ENCODE measurements at regions not wholly inside any gene's neighbourhood (a gene's known extent, or its start where the extent isn't known, plus 50 kb on each side); places are given as distances from the start of the nearest gene placed in this dataset.

DNA sequence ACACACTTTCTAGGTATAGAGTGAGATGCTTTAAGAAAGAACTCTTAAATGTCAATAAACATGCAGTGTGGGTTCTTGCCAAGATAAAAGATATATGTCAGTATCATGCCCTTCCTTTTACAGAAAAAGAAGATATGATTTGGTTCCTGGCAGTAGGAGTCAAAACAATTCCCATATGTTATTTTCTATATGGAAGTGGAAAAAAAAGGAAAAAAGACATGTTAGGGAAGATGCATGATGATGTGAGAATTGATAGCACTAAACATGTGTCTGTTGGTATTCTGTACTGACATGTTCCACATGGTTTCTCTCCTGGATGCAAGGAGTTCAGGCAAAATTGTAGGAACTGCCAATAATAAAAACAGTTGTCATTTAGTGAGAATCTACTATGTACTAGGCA is 318.8 kb upstream of the DACH1 start:
- Histone ChIP-seq H3K4me3 (ENCODE audit: low read length) (no peak overlapping the region), H3K4me1 (ENCODE audit: insufficient read depth, low read length) (no peaks in the 10 kb centered on the region), H3K27ac (ENCODE audit: low read length) (no peak overlapping the region), H3K9ac (ENCODE audit: low read depth, low read length) (no peak overlapping the region), H3K36me3 (ENCODE audit: insufficient read depth, low read depth, low read length) (no peaks in the 10 kb centered on the region), H3K9me3 (ENCODE audit: insufficient read depth, low read depth, low read length) (no peaks in the 10 kb centered on the region), H3K27me3 (ENCODE audit: insufficient read depth, low read length) (no peaks in the 10 kb centered on the region)

DNA sequence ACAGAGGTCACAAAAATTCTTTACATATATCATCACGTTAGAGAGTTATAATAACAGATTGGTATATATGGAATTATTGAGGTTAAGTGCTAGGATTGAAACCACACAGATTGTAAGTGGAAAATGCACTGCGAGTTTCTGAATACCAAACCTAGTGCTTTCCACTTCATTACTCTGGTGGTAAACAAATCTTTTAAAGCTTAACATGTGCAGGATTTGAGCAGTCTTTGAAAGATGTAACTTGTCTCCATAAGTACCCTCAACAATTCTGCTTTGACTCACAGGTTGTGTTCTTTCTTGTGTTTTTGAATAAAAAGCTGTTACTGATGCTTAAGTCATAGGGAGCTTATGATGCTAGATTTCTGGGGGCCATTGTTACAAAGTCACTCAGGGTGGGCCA is 314.7 kb upstream of the DACH1 start:
- no peak overlapping the region for H3K27ac ChIP-seq (ENCODE audit: low read length)
- H3K27me3 ChIP-seq (ENCODE audit: insufficient read depth, low read length) = no peaks in the 10 kb centered on the region
- H3K9me3 ChIP-seq (ENCODE audit: insufficient read depth, low read depth, low read length) = no peaks in the 10 kb centered on the region
- no peak overlapping the region for H3K9ac ChIP-seq (ENCODE audit: low read depth, low read length)
- H3K36me3 ChIP-seq (ENCODE audit: insufficient read depth, low read depth, low read length) = no peaks in the 10 kb centered on the region
- H3K4me3 ChIP-seq (ENCODE audit: low read length) = no peak overlapping the region
- no peaks in the 10 kb centered on the region for H3K4me1 ChIP-seq (ENCODE audit: insufficient read depth, low read length)

DNA sequence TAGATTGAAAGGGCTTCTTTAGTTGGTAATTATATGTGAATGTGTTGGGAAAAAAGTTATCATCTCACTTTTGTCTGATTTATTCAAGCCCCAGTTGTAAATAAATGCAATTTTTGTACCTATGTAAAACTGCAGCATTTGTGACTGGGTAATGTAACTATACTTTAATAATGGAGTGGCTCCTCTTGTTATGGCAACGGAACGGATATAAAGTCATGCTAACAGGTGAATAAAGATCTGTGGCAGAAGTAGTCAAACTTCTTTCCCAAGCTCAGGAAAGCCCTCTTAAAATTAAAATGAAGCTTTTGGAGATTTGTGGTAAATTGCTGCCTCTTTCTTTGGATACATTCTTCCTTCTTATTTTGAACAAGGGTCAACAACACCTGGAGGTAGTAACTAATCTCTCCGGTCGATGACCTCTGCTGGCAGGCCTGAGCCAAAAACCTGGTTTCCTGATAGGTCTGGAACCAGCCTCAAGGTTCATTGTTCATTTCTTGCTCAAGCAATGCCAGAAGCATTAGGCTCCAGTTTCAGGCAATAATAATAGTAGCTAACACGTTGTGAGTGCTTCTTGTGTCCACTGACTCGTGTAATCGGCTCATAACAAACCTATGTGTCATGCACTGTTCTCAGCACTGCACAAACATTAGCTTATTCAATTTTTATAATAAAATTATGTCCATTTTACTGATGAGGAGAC is 313.4 kb upstream of the DACH1 start:
- no peak overlapping the region for H3K9ac ChIP-seq (ENCODE audit: low read depth, low read length)
- no peaks in the 10 kb centered on the region for H3K4me1 ChIP-seq (ENCODE audit: insufficient read depth, low read length)
- no peak overlapping the region for H3K4me3 ChIP-seq (ENCODE audit: low read length)
- H3K36me3 ChIP-seq (ENCODE audit: insufficient read depth, low read depth, low read length) = no peaks in the 10 kb centered on the region
- no peaks in the 10 kb centered on the region for H3K27me3 ChIP-seq (ENCODE audit: insufficient read depth, low read length)
- H3K9me3 ChIP-seq (ENCODE audit: insufficient read depth, low read depth, low read length) = no peaks in the 10 kb centered on the region
- no peak overlapping the region for H3K27ac ChIP-seq (ENCODE audit: low read length)

DNA sequence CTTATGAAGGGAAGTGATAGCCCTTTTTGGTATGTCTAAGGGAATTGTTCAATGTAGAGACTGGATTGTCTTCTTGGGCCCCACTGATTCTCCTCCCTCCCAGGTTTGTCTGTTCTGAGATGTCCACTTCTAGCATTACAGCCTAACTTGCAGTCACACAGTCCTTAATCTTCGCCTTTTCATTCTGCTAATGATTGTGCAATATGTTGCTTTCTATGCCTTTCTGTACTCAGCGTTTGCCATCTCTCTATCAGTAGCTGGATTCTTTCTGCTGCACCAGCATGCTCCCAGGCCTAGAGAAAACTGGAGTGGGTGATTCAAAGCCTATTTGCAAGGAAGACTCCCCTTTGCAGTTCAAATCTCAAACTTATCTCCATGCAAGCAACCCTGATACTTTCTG is 307.5 kb upstream of the DACH1 start:
- H3K36me3 ChIP-seq (ENCODE audit: insufficient read depth, low read depth, low read length) = no peaks in the 10 kb centered on the region
- no peaks in the 10 kb centered on the region for H3K9me3 ChIP-seq (ENCODE audit: insufficient read depth, low read depth, low read length)
- no peak overlapping the region for H3K9ac ChIP-seq (ENCODE audit: low read depth, low read length)
- no peaks in the 10 kb centered on the region for H3K4me1 ChIP-seq (ENCODE audit: insufficient read depth, low read length)
- H3K4me3 ChIP-seq (ENCODE audit: low read length) = no peak overlapping the region
- no peak overlapping the region for H3K27ac ChIP-seq (ENCODE audit: low read length)
- no peaks in the 10 kb centered on the region for H3K27me3 ChIP-seq (ENCODE audit: insufficient read depth, low read length)

DNA sequence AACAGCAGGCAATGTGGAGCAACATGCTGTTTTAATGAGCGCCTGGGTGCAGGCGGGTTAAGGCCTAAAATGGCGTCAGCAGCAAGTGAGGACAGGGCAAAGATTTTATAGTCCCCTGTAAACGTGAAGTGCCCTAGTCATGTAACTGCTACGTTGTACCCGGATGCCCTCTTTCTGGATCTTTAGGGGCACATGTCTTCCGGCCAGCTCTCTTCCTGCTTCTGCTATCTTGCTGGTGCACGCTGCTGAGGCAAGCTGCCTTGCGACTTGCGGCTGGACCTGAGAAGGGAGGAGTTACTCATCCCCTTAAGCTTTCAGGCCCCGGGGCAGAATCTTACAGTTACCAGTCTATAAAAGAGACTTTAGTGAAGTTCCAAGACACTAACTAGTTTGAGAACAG is 303.6 kb upstream of the DACH1 start:
- Histone ChIP-seq H3K27me3 (ENCODE audit: insufficient read depth, low read length) (no peaks in the 10 kb centered on the region), H3K36me3 (ENCODE audit: insufficient read depth, low read depth, low read length) (no peaks in the 10 kb centered on the region), H3K9ac (ENCODE audit: low read depth, low read length) (no peak overlapping the region), H3K4me1 (ENCODE audit: insufficient read depth, low read length) (no peaks in the 10 kb centered on the region), H3K4me3 (ENCODE audit: low read length) (no peak overlapping the region), H3K9me3 (ENCODE audit: insufficient read depth, low read depth, low read length) (no peaks in the 10 kb centered on the region), H3K27ac (ENCODE audit: low read length) (no peak overlapping the region)

DNA sequence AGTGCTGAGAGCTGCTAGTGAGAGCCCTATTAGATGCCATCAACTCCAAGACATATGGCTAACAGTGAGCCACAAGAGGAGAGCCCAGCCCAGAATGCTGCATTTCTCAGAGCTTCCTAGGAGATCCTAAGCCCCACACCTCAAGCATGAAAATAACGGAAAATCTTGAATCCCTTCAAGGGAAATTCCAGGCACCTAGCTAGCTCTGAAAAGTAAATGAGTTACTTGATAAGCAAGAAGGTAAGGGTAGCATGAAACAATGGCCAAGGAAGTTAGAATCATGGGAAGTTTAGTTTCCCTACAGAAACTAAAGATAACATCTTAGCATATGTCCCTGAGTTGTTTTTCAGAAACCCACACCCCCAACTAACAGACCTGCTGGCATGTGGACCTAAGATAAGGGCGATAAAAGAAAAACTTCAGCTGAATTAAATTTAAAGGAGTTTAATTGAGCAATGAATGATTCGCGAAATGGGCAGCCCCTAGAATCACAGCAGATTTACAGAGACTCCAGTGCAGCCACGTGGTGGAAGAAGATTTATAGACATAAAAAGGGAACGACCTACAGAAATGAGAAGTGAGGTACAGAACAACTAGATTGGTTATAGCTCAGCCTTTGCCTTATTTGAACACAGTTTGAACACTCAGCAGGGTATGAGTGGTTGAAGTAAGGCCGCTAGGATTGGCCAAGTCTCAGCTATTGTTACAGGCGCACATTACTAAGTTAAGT is 301.3 kb upstream of the DACH1 start:
- H3K27me3 ChIP-seq (ENCODE audit: insufficient read depth, low read length) = no peaks in the 10 kb centered on the region
- H3K9ac ChIP-seq (ENCODE audit: low read depth, low read length) = no peak overlapping the region
- H3K4me1 ChIP-seq (ENCODE audit: insufficient read depth, low read length) = no peaks in the 10 kb centered on the region
- H3K4me3 ChIP-seq (ENCODE audit: low read length) = no peak overlapping the region
- no peaks in the 10 kb centered on the region for H3K36me3 ChIP-seq (ENCODE audit: insufficient read depth, low read depth, low read length)
- no peak overlapping the region for H3K27ac ChIP-seq (ENCODE audit: low read length)
- H3K9me3 ChIP-seq (ENCODE audit: insufficient read depth, low read depth, low read length) = no peaks in the 10 kb centered on the region

DNA sequence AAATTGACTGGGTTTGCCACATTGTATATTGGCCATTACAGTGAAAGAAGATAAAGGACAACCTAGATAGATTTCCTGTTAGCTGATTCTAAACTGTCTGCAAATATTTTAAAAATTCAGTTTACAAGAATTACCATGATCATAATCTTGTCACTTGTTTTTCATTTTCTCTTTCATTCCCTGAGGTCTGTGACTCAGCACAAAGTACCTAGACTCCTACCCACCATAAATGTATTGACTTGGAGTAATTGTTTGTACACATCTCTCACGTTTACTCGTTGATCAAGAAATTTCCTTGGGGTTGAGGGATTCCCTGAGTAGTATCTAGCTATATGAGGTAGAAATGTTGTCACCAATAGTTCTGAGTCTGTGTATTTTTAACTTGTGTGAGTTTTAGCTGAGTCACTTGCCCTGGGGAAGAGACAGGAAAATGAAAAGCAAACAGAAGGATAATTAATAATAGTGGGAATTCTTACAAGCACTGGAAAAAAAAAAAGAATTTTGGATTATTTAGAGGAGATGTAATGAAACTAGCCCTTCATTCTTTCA is 299.2 kb upstream of the DACH1 start:
- no peak overlapping the region for H3K27ac ChIP-seq (ENCODE audit: low read length)
- H3K9me3 ChIP-seq (ENCODE audit: insufficient read depth, low read depth, low read length) = no peaks in the 10 kb centered on the region
- H3K27me3 ChIP-seq (ENCODE audit: insufficient read depth, low read length) = no peaks in the 10 kb centered on the region
- no peaks in the 10 kb centered on the region for H3K36me3 ChIP-seq (ENCODE audit: insufficient read depth, low read depth, low read length)
- no peak overlapping the region for H3K4me3 ChIP-seq (ENCODE audit: low read length)
- no peaks in the 10 kb centered on the region for H3K4me1 ChIP-seq (ENCODE audit: insufficient read depth, low read length)
- H3K9ac ChIP-seq (ENCODE audit: low read depth, low read length) = no peak overlapping the region

DNA sequence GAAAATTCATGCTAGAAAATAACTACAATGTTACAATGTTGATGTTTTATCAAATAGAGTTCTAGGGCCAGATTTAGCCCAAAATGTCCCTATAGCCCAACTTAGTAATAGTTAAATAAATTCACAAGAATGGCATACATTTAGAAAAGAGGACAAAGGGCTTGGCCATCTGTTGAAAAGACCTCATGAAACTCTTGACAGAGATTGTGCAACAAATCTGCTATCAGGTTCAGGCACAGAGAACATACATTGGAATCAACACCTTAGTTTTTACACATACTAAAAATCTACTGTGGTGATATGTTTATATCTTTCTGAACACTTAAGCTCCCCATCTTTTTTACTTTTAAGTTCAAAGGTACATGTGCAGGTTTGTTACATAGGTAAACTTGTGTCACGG is 298.3 kb upstream of the DACH1 start:
- Histone ChIP-seq H3K4me3 (ENCODE audit: low read length) (no peak overlapping the region), H3K4me1 (ENCODE audit: insufficient read depth, low read length) (no peaks in the 10 kb centered on the region), H3K27me3 (ENCODE audit: insufficient read depth, low read length) (no peaks in the 10 kb centered on the region), H3K36me3 (ENCODE audit: insufficient read depth, low read depth, low read length) (no peaks in the 10 kb centered on the region), H3K9me3 (ENCODE audit: insufficient read depth, low read depth, low read length) (no peaks in the 10 kb centered on the region), H3K27ac (ENCODE audit: low read length) (no peak overlapping the region), H3K9ac (ENCODE audit: low read depth, low read length) (no peak overlapping the region)

DNA sequence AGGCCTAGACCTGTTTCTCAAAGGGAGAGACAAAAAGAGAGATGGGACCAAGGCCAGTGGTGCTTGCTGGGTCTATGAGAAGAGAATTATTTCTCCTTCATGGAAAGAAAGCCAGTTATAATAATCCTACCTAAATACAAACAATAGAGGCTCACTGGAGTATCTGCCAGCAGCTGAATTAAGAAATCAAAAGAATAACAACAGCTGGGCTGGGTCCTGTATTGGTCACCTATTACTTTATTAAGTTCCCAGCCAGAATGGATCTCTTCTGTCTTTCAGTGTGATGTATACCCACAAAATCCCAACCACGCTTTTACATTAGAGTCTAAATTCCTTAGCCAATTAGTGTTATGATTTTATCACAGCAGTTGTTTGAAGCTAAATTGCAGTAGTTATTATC is 297.8 kb upstream of the DACH1 start:
- no peaks in the 10 kb centered on the region for H3K27me3 ChIP-seq (ENCODE audit: insufficient read depth, low read length)
- H3K9me3 ChIP-seq (ENCODE audit: insufficient read depth, low read depth, low read length) = no peaks in the 10 kb centered on the region
- H3K4me1 ChIP-seq (ENCODE audit: insufficient read depth, low read length) = no peaks in the 10 kb centered on the region
- H3K4me3 ChIP-seq (ENCODE audit: low read length) = no peak overlapping the region
- no peaks in the 10 kb centered on the region for H3K36me3 ChIP-seq (ENCODE audit: insufficient read depth, low read depth, low read length)
- H3K27ac ChIP-seq (ENCODE audit: low read length) = no peak overlapping the region
- H3K9ac ChIP-seq (ENCODE audit: low read depth, low read length) = no peak overlapping the region

DNA sequence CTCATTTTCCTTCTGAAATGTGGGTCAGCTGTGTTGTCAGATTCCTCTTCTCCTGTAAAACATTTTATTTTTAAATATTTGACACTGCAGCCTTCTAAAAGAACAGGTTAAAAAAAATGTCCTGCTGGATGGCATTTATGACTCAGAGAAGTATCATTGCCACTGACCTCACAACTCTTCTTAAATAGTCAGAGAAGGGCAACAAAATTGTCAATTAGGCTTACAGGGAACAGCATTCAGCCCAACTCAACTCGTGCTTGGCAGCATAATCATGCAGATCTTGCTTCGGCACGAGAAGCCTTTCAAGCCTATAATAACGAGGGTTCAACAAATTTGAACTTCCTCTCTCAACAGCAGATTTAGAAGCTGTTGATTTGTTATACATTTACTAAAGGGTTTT is 296.7 kb upstream of the DACH1 start:
- Histone ChIP-seq H3K4me1 (ENCODE audit: insufficient read depth, low read length) (no peaks in the 10 kb centered on the region), H3K27ac (ENCODE audit: low read length) (no peak overlapping the region), H3K9ac (ENCODE audit: low read depth, low read length) (no peak overlapping the region), H3K36me3 (ENCODE audit: insufficient read depth, low read depth, low read length) (no peaks in the 10 kb centered on the region), H3K27me3 (ENCODE audit: insufficient read depth, low read length) (no peaks in the 10 kb centered on the region), H3K4me3 (ENCODE audit: low read length) (no peak overlapping the region), H3K9me3 (ENCODE audit: insufficient read depth, low read depth, low read length) (no peaks in the 10 kb centered on the region)

DNA sequence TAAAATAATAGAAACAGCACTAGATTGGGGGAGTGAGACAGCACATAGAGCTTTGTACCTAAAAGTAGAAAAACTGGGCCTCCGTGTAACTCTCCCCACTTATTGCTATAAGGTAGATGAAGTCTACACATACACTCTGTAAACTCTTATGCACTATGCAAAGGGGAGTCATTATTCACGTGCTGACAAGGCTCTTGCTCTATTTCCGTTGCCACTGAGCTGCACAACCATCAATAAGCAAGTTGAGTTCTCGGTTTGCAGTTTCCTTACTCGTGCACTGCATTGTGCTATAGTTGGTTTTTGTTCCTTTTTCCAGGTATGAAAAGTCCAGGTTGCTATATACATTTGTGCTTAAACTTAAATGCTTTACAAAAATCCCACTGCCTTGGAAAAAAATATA is 294.0 kb upstream of the DACH1 start:
- Histone ChIP-seq H3K4me3 (ENCODE audit: low read length) (no peak overlapping the region), H3K4me1 (ENCODE audit: insufficient read depth, low read length) (no peaks in the 10 kb centered on the region), H3K27me3 (ENCODE audit: insufficient read depth, low read length) (no peaks in the 10 kb centered on the region), H3K9ac (ENCODE audit: low read depth, low read length) (no peak overlapping the region), H3K9me3 (ENCODE audit: insufficient read depth, low read depth, low read length) (no peaks in the 10 kb centered on the region), H3K36me3 (ENCODE audit: insufficient read depth, low read depth, low read length) (no peaks in the 10 kb centered on the region), H3K27ac (ENCODE audit: low read length) (no peak overlapping the region)

DNA sequence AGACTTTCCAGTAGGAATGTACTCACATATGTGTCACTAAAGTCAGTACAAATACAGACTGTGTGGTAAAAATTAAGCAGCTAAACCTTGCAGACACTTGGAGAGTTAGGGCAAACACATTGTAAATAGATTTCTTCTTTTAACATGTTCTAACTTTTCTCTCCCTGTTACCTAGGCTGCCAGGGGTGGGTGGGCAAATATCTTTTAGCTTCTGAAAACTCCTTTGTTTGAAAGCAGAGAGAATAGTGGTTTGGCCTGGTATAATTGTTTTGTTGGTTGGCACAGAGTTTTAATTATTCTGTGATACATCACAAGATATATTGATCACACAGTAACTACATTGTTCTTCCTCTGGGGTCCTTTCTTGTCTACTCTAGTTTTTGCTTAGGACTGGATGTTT is 289.8 kb upstream of the DACH1 start:
- Histone ChIP-seq H3K27me3 (ENCODE audit: insufficient read depth, low read length) (no peaks in the 10 kb centered on the region), H3K9ac (ENCODE audit: low read depth, low read length) (no peak overlapping the region), H3K4me3 (ENCODE audit: low read length) (no peak overlapping the region), H3K4me1 (ENCODE audit: insufficient read depth, low read length) (no peaks in the 10 kb centered on the region), H3K36me3 (ENCODE audit: insufficient read depth, low read depth, low read length) (no peaks in the 10 kb centered on the region), H3K27ac (ENCODE audit: low read length) (no peak overlapping the region), H3K9me3 (ENCODE audit: insufficient read depth, low read depth, low read length) (no peaks in the 10 kb centered on the region)
